ENCODE measurements at regions not wholly inside any gene's neighbourhood (a gene's known extent, or its start where the extent isn't known, plus 50 kb on each side); places are given as distances from the start of the nearest gene placed in this dataset.

GRCh38 chr4:14084598-14084997, 457.1 kb upstream of the BOD1L1 start:
- no peak overlapping the region for H3K4me3 ChIP-seq (ENCODE audit: insufficient read depth, low read length)
- no peaks in the 10 kb centered on the region for H3K27me3 ChIP-seq (ENCODE audit: insufficient read depth, low read length)
- H3K36me3 ChIP-seq (ENCODE audit: insufficient read depth, low read length), result no peaks in the 10 kb centered on the region
- no peak overlapping the region for H3K27ac ChIP-seq (ENCODE audit: low read depth, low read length)
- H4K20me1 ChIP-seq (ENCODE audit: insufficient read depth, low read length), result no peaks in the 10 kb centered on the region
- H3K4me1 ChIP-seq (ENCODE audit: insufficient read depth, low read length), result no peaks in the 10 kb centered on the region
- H3K79me2 ChIP-seq (ENCODE audit: insufficient read depth, low read length), result no peaks in the 10 kb centered on the region
- no peak overlapping the region for H2AFZ ChIP-seq (ENCODE audit: low read length)
- no peak for TF ChIP-seq CTCF (IDR thresholded peaks at IDR 0.05; ENCODE audit: extremely low read depth, low read depth, low read length)
- no peak for DNase-seq (ENCODE audit: insufficient read length, low spot score, missing footprints)
- no peaks in the 10 kb centered on the region for H3K9me3 ChIP-seq (ENCODE audit: low read depth, low read length)
- no peak overlapping the region for H3K4me2 ChIP-seq (ENCODE audit: insufficient read depth, low read length)

GRCh38 chr4:14087459-14087858, 459.9 kb upstream of the BOD1L1 start:
- no peak overlapping the region for H2AFZ ChIP-seq (ENCODE audit: low read length)
- TF ChIP-seq CTCF (IDR thresholded peaks at IDR 0.05; ENCODE audit: extremely low read depth, low read depth, low read length), result no peak
- H3K4me2 ChIP-seq (ENCODE audit: insufficient read depth, low read length), result no peak overlapping the region
- H3K27ac ChIP-seq (ENCODE audit: low read depth, low read length), result no peak overlapping the region
- H3K79me2 ChIP-seq (ENCODE audit: insufficient read depth, low read length), result no peaks in the 10 kb centered on the region
- no peaks in the 10 kb centered on the region for H4K20me1 ChIP-seq (ENCODE audit: insufficient read depth, low read length)
- no peaks in the 10 kb centered on the region for H3K27me3 ChIP-seq (ENCODE audit: insufficient read depth, low read length)
- no peak for DNase-seq (ENCODE audit: insufficient read length, low spot score, missing footprints)
- H3K4me1 ChIP-seq (ENCODE audit: insufficient read depth, low read length), result peaks cover 4% of the 10 kb centered on the region
- no peaks in the 10 kb centered on the region for H3K9me3 ChIP-seq (ENCODE audit: low read depth, low read length)
- no peaks in the 10 kb centered on the region for H3K36me3 ChIP-seq (ENCODE audit: insufficient read depth, low read length)
- no peak overlapping the region for H3K4me3 ChIP-seq (ENCODE audit: insufficient read depth, low read length)

- Histone ChIP-seq H3K27ac (ENCODE audit: low read depth, low read length) (no peak overlapping the region), H3K36me3 (ENCODE audit: insufficient read depth, low read length) (no peaks in the 10 kb centered on the region), H3K79me2 (ENCODE audit: insufficient read depth, low read length) (no peaks in the 10 kb centered on the region), H2AFZ (ENCODE audit: low read length) (no peak overlapping the region), H3K27me3 (ENCODE audit: insufficient read depth, low read length) (no peaks in the 10 kb centered on the region), H3K4me1 (ENCODE audit: insufficient read depth, low read length) (peaks cover 4% of the 10 kb centered on the region), H3K4me2 (ENCODE audit: insufficient read depth, low read length) (no peak overlapping the region), H4K20me1 (ENCODE audit: insufficient read depth, low read length) (no peaks in the 10 kb centered on the region), H3K4me3 (ENCODE audit: insufficient read depth, low read length) (no peak overlapping the region), H3K9me3 (ENCODE audit: low read depth, low read length) (no peaks in the 10 kb centered on the region)
- no peak for TF ChIP-seq CTCF (IDR thresholded peaks at IDR 0.05; ENCODE audit: extremely low read depth, low read depth, low read length)
- no peak for DNase-seq (ENCODE audit: insufficient read length, low spot score, missing footprints)
These were observed 460.4 kb upstream of the BOD1L1 start for GRCh38 chr4:14087921-14088320.

- Histone ChIP-seq H3K4me2 (ENCODE audit: insufficient read depth, low read length) (no peak overlapping the region), H3K4me1 (ENCODE audit: insufficient read depth, low read length) (peaks cover 14% of the 10 kb centered on the region), H3K79me2 (ENCODE audit: insufficient read depth, low read length) (no peaks in the 10 kb centered on the region), H3K27ac (ENCODE audit: low read depth, low read length) (no peak overlapping the region), H4K20me1 (ENCODE audit: insufficient read depth, low read length) (no peaks in the 10 kb centered on the region), H3K36me3 (ENCODE audit: insufficient read depth, low read length) (no peaks in the 10 kb centered on the region), H3K9me3 (ENCODE audit: low read depth, low read length) (no peaks in the 10 kb centered on the region), H3K27me3 (ENCODE audit: insufficient read depth, low read length) (no peaks in the 10 kb centered on the region), H3K4me3 (ENCODE audit: insufficient read depth, low read length) (no peak overlapping the region), H2AFZ (ENCODE audit: low read length) (no peak overlapping the region)
- DNase-seq (ENCODE audit: insufficient read length, low spot score, missing footprints), result no peak
- no peak for TF ChIP-seq CTCF (IDR thresholded peaks at IDR 0.05; ENCODE audit: extremely low read depth, low read depth, low read length)
These were observed 464.0 kb upstream of the BOD1L1 start for GRCh38 chr4:14091531-14091930.
